ENCODE measurements at regions not wholly inside any gene's neighbourhood (a gene's known extent, or its start where the extent isn't known, plus 50 kb on each side); places are given as distances from the start of the nearest gene placed in this dataset.

- H3K79me2 ChIP-seq (ENCODE audit: control insufficient read depth, insufficient read depth, low read length) = no peaks in the 10 kb centered on the region
- no peak overlapping the region for H2AK5ac ChIP-seq (ENCODE audit: low read length)
- DNase-seq = peak; percentile 60
- no peak overlapping the region for H2BK120ac ChIP-seq (ENCODE audit: low read depth, low read length)
- no peak overlapping the region for H3K23ac ChIP-seq (ENCODE audit: low read length)
- no peak overlapping the region for H3K4ac ChIP-seq (ENCODE audit: low read depth, low read length)
- no peak overlapping the region for H3K18ac ChIP-seq (ENCODE audit: low read length)
- no peaks in the 10 kb centered on the region for H3K4me1 ChIP-seq (ENCODE audit: control insufficient read depth, low read depth, low read length)
- H2BK15ac ChIP-seq (replicated peaks; ENCODE audit: low read depth) = no peak overlapping the region
- H3K27ac ChIP-seq (ENCODE audit: low read depth, low read length) = no peak overlapping the region
- no peak overlapping the region for H3K4me2 ChIP-seq (ENCODE audit: low read length)
- H3K79me1 ChIP-seq (ENCODE audit: low read length) = no peaks in the 10 kb centered on the region
- H4K5ac ChIP-seq (ENCODE audit: low read length) = no peak overlapping the region
- H3K27me3 ChIP-seq (ENCODE audit: insufficient read depth, low read length, poor library complexity) = no peaks in the 10 kb centered on the region
- H3K9ac ChIP-seq (ENCODE audit: low read length) = no peak overlapping the region
- H2BK5ac ChIP-seq (ENCODE audit: low read length) = no peak overlapping the region
- H4K8ac ChIP-seq (ENCODE audit: low read depth, low read length) = no peak overlapping the region
- no CpG with 5 or more reads among the region's 4 CpGs for WGBS (ENCODE audit: extremely low coverage, insufficient coverage, low lambda C conversion rate)
- no peaks in the 10 kb centered on the region for H3K36me3 ChIP-seq (ENCODE audit: control insufficient read depth, insufficient read depth, low read length)
- no peak overlapping the region for H3K4me3 ChIP-seq (ENCODE audit: low read length)
- no peak overlapping the region for H3K56ac ChIP-seq (ENCODE audit: low read length)
These were observed 96.8 kb upstream of the NLGN4X start for GRCh38 chrX:6325437-6325836.

- Histone ChIP-seq H3K4me1 (ENCODE audit: control insufficient read depth, low read depth, low read length) (no peaks in the 10 kb centered on the region), H2BK15ac (replicated peaks; ENCODE audit: low read depth) (no peak overlapping the region), H4K8ac (ENCODE audit: low read depth, low read length) (no peak overlapping the region), H3K9ac (ENCODE audit: low read length) (no peak overlapping the region), H3K18ac (ENCODE audit: low read length) (no peak overlapping the region), H3K4me3 (ENCODE audit: low read length) (no peak overlapping the region), H2AK5ac (ENCODE audit: low read length) (no peak overlapping the region), H2BK120ac (ENCODE audit: low read depth, low read length) (no peak overlapping the region), H3K56ac (ENCODE audit: low read length) (no peak overlapping the region), H3K23ac (ENCODE audit: low read length) (no peak overlapping the region), H3K27me3 (ENCODE audit: insufficient read depth, low read length, poor library complexity) (no peaks in the 10 kb centered on the region), H3K4me2 (ENCODE audit: low read length) (no peak overlapping the region), H3K27ac (ENCODE audit: low read depth, low read length) (no peak overlapping the region), H3K4ac (ENCODE audit: low read depth, low read length) (no peak overlapping the region), H3K36me3 (ENCODE audit: control insufficient read depth, insufficient read depth, low read length) (no peaks in the 10 kb centered on the region), H3K79me2 (ENCODE audit: control insufficient read depth, insufficient read depth, low read length) (no peaks in the 10 kb centered on the region), H3K79me1 (ENCODE audit: low read length) (no peaks in the 10 kb centered on the region), H2BK5ac (ENCODE audit: low read length) (no peak overlapping the region), H4K5ac (ENCODE audit: low read length) (no peak overlapping the region)
- peak; percentile 59 for DNase-seq
- no CpG with 5 or more reads among the region's 4 CpGs for WGBS (ENCODE audit: extremely low coverage, insufficient coverage, low lambda C conversion rate)
These were observed 84.7 kb upstream of the NLGN4X start for GRCh38 chrX:6313356-6313755.

GRCh38 chrX:6311540-6311939 is 82.9 kb upstream of the NLGN4X start:
- no peaks in the 10 kb centered on the region for H3K36me3 ChIP-seq (ENCODE audit: control insufficient read depth, insufficient read depth, low read length)
- H3K79me1 ChIP-seq (ENCODE audit: low read length) = no peaks in the 10 kb centered on the region
- no peak overlapping the region for H3K56ac ChIP-seq (ENCODE audit: low read length)
- H3K23ac ChIP-seq (ENCODE audit: low read length) = no peak overlapping the region
- H3K4me2 ChIP-seq (ENCODE audit: low read length) = no peak overlapping the region
- no peak for DNase-seq
- H4K5ac ChIP-seq (ENCODE audit: low read length) = no peak overlapping the region
- H3K4ac ChIP-seq (ENCODE audit: low read depth, low read length) = peak overlapping the region; percentile 4
- H3K79me2 ChIP-seq (ENCODE audit: control insufficient read depth, insufficient read depth, low read length) = no peaks in the 10 kb centered on the region
- WGBS (ENCODE audit: extremely low coverage, insufficient coverage, low lambda C conversion rate) = no CpG with 5 or more reads among the region's 1 CpG
- H3K4me1 ChIP-seq (ENCODE audit: control insufficient read depth, low read depth, low read length) = no peaks in the 10 kb centered on the region
- no peak overlapping the region for H3K9ac ChIP-seq (ENCODE audit: low read length)
- no peak overlapping the region for H4K8ac ChIP-seq (ENCODE audit: low read depth, low read length)
- no peak overlapping the region for H2BK15ac ChIP-seq (replicated peaks; ENCODE audit: low read depth)
- H3K27ac ChIP-seq (ENCODE audit: low read depth, low read length) = no peak overlapping the region
- no peak overlapping the region for H2AK5ac ChIP-seq (ENCODE audit: low read length)
- H3K27me3 ChIP-seq (ENCODE audit: insufficient read depth, low read length, poor library complexity) = no peaks in the 10 kb centered on the region
- H3K4me3 ChIP-seq (ENCODE audit: low read length) = no peak overlapping the region
- H2BK120ac ChIP-seq (ENCODE audit: low read depth, low read length) = no peak overlapping the region
- H2BK5ac ChIP-seq (ENCODE audit: low read length) = no peak overlapping the region
- H3K18ac ChIP-seq (ENCODE audit: low read length) = no peak overlapping the region

- Histone ChIP-seq H4K8ac (ENCODE audit: low read depth, low read length) (no peak overlapping the region), H2AK5ac (ENCODE audit: low read length) (no peak overlapping the region), H3K56ac (ENCODE audit: low read length) (no peak overlapping the region), H3K36me3 (ENCODE audit: control insufficient read depth, insufficient read depth, low read length) (no peaks in the 10 kb centered on the region), H3K79me2 (ENCODE audit: control insufficient read depth, insufficient read depth, low read length) (no peaks in the 10 kb centered on the region), H3K4me3 (ENCODE audit: low read length) (no peak overlapping the region), H3K18ac (ENCODE audit: low read length) (no peak overlapping the region), H2BK120ac (ENCODE audit: low read depth, low read length) (no peak overlapping the region), H3K79me1 (ENCODE audit: low read length) (no peaks in the 10 kb centered on the region), H3K4me1 (ENCODE audit: control insufficient read depth, low read depth, low read length) (no peaks in the 10 kb centered on the region), H3K9ac (ENCODE audit: low read length) (no peak overlapping the region), H3K4me2 (ENCODE audit: low read length) (no peak overlapping the region), H3K27me3 (ENCODE audit: insufficient read depth, low read length, poor library complexity) (no peaks in the 10 kb centered on the region), H2BK15ac (replicated peaks; ENCODE audit: low read depth) (no peak overlapping the region), H4K5ac (ENCODE audit: low read length) (no peak overlapping the region), H3K27ac (ENCODE audit: low read depth, low read length) (no peak overlapping the region), H3K4ac (ENCODE audit: low read depth, low read length) (no peak overlapping the region), H3K23ac (ENCODE audit: low read length) (no peak overlapping the region), H2BK5ac (ENCODE audit: low read length) (no peak overlapping the region)
- peak; percentile 1 for DNase-seq
- no CpG with 5 or more reads among the region's 5 CpGs for WGBS (ENCODE audit: extremely low coverage, insufficient coverage, low lambda C conversion rate)
These were observed 78.5 kb upstream of the NLGN4X start for GRCh38 chrX:6307156-6307555.

GRCh38 chrX:6299724-6300123 is 71.1 kb upstream of the NLGN4X start:
- WGBS (ENCODE audit: extremely low coverage, insufficient coverage, low lambda C conversion rate) = no CpG with 5 or more reads among the region's 6 CpGs
- H3K27ac ChIP-seq (ENCODE audit: low read depth, low read length) = no peak overlapping the region
- H2BK15ac ChIP-seq (replicated peaks; ENCODE audit: low read depth) = no peak overlapping the region
- no peak overlapping the region for H2AK5ac ChIP-seq (ENCODE audit: low read length)
- no peak overlapping the region for H3K56ac ChIP-seq (ENCODE audit: low read length)
- no peaks in the 10 kb centered on the region for H3K79me2 ChIP-seq (ENCODE audit: control insufficient read depth, insufficient read depth, low read length)
- no peak overlapping the region for H4K8ac ChIP-seq (ENCODE audit: low read depth, low read length)
- DNase-seq = no peak
- no peaks in the 10 kb centered on the region for H3K36me3 ChIP-seq (ENCODE audit: control insufficient read depth, insufficient read depth, low read length)
- no peak overlapping the region for H4K5ac ChIP-seq (ENCODE audit: low read length)
- H3K18ac ChIP-seq (ENCODE audit: low read length) = no peak overlapping the region
- no peak overlapping the region for H2BK5ac ChIP-seq (ENCODE audit: low read length)
- no peaks in the 10 kb centered on the region for H3K4me1 ChIP-seq (ENCODE audit: control insufficient read depth, low read depth, low read length)
- no peak overlapping the region for H2BK120ac ChIP-seq (ENCODE audit: low read depth, low read length)
- H3K4me3 ChIP-seq (ENCODE audit: low read length) = no peak overlapping the region
- no peak overlapping the region for H3K9ac ChIP-seq (ENCODE audit: low read length)
- no peak overlapping the region for H3K23ac ChIP-seq (ENCODE audit: low read length)
- H3K79me1 ChIP-seq (ENCODE audit: low read length) = no peaks in the 10 kb centered on the region
- no peak overlapping the region for H3K4me2 ChIP-seq (ENCODE audit: low read length)
- H3K4ac ChIP-seq (ENCODE audit: low read depth, low read length) = no peak overlapping the region
- no peaks in the 10 kb centered on the region for H3K27me3 ChIP-seq (ENCODE audit: insufficient read depth, low read length, poor library complexity)

- Histone ChIP-seq H3K36me3 (ENCODE audit: control insufficient read depth, insufficient read depth, low read length) (no peaks in the 10 kb centered on the region), H3K79me2 (ENCODE audit: control insufficient read depth, insufficient read depth, low read length) (no peaks in the 10 kb centered on the region), H3K4me1 (ENCODE audit: control insufficient read depth, low read depth, low read length) (no peaks in the 10 kb centered on the region), H3K56ac (ENCODE audit: low read length) (no peak overlapping the region), H3K4ac (ENCODE audit: low read depth, low read length) (no peak overlapping the region), H2BK5ac (ENCODE audit: low read length) (no peak overlapping the region), H4K8ac (ENCODE audit: low read depth, low read length) (no peak overlapping the region), H3K4me2 (ENCODE audit: low read length) (no peak overlapping the region), H2BK15ac (replicated peaks; ENCODE audit: low read depth) (no peak overlapping the region), H3K23ac (ENCODE audit: low read length) (no peak overlapping the region), H3K18ac (ENCODE audit: low read length) (no peak overlapping the region), H2AK5ac (ENCODE audit: low read length) (no peak overlapping the region), H3K9ac (ENCODE audit: low read length) (no peak overlapping the region), H2BK120ac (ENCODE audit: low read depth, low read length) (no peak overlapping the region), H3K27ac (ENCODE audit: low read depth, low read length) (no peak overlapping the region), H3K79me1 (ENCODE audit: low read length) (no peaks in the 10 kb centered on the region), H3K4me3 (ENCODE audit: low read length) (no peak overlapping the region), H4K5ac (ENCODE audit: low read length) (no peak overlapping the region), H3K27me3 (ENCODE audit: insufficient read depth, low read length, poor library complexity) (no peaks in the 10 kb centered on the region)
- no peak for DNase-seq
- no CpG with 5 or more reads among the region's 8 CpGs for WGBS (ENCODE audit: extremely low coverage, insufficient coverage, low lambda C conversion rate)
These were observed 65.0 kb upstream of the NLGN4X start for GRCh38 chrX:6293716-6294115.
